ENCODE measurements at regions not wholly inside any gene's neighbourhood (a gene's known extent, or its start where the extent isn't known, plus 50 kb on each side); places are given as distances from the start of the nearest gene placed in this dataset.

DNA sequence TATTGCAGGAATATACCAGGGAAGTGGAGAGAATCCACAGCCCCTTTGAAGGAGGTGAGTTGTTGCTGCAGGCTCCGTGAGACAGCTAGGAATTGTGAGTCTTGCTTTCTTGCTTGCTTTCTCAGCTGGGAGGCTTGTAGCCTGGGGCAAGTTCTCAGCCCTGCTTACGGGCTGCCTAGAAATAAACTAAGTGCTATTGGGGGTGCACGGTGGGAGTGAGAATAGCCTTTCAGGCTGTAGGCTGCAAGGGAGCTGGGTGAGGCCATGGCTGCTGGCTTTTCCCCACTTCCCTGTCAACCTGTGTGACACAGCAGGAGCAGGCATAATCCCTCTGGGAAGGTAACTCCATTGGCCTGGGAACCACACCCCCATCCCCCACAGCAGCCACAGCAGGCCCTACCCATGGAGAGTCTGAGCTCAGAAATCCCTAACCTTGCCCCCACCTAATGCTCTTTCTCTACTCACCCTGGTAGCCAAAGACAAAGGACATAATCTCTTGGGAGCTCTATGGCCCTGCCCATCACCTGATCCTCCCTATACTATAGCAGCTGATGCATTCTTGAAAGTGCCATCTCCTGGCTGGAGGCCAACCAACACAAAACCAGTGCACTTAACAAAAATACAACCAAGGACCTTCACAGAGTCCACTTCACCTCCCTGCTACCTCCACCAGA, 113.0 kb downstream of the MMRN1 start:
- DNase-seq (ENCODE audit: extremely low read depth, low read depth), result no peak

DNA sequence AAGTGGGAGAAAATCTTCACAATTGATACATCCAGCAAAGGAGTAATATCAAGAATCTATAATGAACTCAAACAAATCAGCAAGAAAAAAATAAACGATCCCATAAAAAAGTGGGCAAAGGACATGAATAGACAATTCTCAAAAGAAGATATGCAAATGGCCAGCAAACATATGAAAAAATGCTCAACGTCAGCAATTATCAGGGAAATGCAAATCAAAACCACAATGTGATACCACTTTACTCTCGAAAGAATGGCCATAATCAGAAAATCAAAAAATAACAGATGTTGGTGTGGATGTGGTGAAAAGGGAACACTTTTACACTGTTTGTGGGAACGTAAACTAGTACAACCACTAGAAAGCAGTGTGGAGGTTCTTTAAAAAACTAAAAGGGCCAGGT, 114.3 kb upstream of the CCSER1 start:
- DNase-seq (ENCODE audit: extremely low read depth, low read depth), result no peak

DNA sequence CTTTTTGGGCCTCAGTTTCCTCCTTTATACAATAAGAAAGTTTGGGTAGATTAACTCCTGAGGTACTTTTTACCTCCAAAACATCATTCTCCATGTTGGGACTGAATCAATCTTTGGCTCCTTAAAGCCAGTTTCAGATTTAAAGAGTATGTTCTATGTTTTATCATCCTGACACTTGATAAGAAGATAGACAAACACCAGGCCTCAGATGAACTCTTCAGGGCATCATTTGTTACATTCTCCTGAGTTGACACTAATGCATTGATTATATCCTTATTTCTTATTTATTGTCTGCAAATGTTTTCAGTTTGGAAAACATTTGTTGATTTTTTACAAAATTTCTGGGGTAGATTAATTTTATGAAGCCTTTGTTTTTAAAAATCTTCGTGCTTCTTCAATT, 102.7 kb upstream of the CCSER1 start:
- DNase-seq (ENCODE audit: extremely low read depth, low read depth), result no peak

DNA sequence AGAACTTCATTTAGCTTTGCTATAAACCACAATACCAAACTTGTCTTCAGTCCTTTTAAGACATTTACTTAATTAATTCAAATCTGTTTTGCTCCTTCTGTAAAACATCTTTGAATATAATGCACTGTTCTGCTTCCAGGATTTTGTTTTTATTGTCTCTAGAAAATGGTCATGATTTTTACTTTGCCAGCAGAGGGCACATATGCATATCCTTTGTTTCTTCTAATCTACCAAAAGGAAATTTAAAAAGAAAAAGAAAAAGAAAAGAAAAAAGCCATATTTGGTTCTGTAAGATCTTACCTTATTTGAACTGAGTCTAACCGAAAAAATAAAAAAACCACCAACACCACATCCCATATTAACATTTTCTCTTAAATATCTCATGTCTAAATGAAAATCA, 101.9 kb upstream of the CCSER1 start:
- DNase-seq (ENCODE audit: extremely low read depth, low read depth), result no peak

DNA sequence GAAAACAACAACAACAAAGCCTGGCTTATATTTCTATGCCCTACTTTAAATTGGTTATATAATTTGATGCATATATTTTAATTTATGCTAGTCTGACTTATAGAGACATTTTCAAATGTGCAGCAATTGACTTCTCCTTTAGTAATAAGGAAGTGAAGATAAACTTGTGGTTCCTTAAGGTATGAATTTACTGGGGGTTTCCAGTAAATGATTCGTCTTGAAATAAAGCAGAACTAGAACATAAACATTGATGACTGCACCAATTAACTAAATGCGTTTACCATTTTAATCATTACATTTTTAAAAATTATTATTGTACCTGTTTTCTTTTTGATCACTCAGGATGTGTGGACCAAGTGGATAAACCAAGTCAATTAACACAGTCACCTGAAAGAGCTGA, 99.6 kb upstream of the CCSER1 start:
- DNase-seq (ENCODE audit: extremely low read depth, low read depth), result no peak

DNA sequence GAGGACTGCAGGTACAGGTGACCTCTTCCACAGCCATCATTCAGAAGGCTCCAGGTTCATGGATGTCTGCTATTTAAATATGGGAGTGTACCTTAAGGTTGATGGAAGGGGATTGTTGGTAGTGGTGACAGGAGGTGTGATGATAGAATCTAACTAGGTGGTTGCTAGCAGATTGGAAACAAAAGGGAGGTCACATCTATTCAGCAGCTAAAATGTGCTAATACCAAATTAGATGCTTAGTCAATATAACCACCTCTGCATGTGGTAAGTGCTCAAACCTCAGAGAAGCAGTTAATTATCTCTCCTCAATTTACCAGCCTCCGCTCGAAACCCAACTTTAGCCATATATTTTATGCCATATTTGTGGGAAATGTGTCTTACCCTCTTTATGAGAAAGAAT, 98.7 kb upstream of the CCSER1 start:
- DNase-seq (ENCODE audit: extremely low read depth, low read depth), result no peak

DNA sequence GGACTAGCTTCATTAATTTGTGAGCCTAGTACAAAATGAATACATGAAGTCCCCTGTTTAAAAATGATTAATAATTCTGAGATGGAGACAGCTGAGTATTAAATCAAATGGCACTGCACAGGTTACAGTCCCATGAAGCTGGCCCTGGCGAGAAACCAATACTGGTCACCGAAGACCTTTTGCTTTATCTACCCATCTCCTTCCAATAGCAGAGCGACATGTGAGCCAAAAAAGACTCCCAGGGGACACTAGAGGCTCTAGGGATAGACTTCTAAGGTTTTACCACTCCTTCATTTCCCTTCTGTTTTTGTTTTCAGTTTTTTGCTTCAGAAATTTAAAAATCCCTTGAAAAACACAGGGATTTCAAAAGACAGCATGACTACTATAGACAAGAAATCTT, 97.0 kb upstream of the CCSER1 start:
- DNase-seq (ENCODE audit: extremely low read depth, low read depth), result no peak

DNA sequence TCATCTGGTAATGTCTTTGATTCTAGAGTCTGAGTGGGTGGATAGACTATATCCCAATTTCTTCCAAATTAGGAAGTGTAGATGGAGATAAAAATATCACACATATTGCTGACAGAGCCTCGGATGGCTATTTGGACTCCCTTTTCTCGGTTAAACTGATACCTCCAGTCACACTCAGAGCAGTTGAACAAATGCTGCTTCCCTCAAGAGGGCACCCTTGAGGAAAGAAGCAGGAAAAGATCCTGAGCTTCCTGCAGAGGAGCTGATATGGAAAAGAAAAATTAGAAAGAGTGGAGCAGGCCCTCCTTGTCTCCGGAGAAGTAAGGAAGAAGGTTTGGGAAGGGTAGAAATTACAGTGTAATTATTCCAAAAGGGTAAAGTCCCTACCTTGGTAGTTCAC, 96.2 kb upstream of the CCSER1 start:
- peak; percentile 6 for DNase-seq (ENCODE audit: extremely low read depth, low read depth)

DNA sequence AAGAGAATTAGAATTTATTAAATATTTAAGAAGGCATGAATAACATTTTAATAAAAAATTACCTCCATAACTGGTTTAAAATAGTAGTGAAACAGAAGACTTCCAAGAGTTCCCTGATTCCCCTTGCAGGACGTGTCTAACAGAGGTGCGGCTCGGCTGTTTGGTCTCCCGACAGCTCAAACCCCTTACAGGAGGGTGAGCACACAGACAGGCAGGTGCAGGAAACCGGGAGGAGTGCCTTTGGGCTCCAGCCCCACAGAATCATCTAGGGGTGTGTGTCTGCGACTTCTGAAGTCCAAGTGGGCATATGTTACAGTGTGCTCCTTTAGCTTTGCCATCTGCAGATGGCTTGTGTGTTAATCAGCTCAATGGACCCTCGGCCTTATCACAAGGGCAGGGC, 88.1 kb upstream of the CCSER1 start:
- no peak for DNase-seq (ENCODE audit: extremely low read depth, low read depth)

DNA sequence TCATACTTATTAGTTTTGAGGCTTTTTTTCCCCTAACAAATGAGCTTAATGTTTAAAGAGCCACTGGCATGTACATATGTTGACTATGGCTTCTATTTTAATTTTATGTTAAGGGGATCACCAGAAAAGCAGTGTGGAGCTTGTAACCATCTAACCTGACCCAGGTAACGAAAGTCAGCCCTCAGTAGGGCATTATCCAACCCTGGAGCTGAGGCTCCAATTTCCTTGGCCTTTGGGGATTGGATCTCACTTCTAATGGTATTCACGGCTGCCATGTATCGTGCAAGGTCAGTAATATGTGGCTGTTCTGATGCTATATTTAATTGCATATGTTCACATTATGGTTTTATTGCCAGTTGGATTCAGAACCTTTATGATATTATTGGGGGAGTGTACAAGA, 75.2 kb upstream of the CCSER1 start:
- no peak for DNase-seq (ENCODE audit: extremely low read depth, low read depth)

DNA sequence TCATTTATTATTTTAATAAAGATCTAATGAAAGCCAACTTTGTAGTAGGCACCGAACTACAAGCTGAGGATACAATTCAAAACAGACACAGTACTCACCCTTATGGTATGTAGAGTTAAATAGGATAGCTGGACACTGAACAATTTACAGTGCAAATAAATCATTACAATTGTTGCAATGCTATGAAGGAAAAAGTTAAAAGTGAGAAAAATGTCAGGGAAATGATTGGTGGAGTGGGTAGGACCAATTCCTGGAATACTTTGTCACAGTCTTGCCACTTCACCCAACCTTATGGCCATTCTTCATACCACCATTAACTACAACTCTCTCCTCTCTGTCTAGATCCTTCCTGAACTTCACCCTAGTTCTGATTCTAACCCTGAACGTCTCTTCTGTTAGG, 70.1 kb upstream of the CCSER1 start:
- DNase-seq (ENCODE audit: extremely low read depth, low read depth), result no peak

DNA sequence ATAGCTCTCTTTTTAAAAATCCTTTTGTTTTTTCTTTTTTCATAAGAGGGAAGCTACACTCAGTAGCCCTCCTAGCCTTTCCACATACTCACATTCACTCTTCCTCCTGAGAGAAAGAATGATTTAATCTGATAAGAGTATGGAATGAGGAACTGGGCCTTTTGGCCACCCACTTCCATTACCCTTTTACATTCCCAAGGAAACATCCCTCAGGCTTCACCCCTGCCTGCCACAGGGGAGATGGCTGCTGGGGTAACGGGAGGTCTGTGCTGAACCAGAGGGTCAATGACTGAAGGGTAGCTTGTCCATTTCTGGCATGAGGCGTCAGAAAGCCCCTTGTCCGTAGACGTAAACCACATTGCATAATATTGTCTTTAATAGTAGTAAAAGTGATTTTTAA, 67.2 kb upstream of the CCSER1 start:
- no peak for DNase-seq (ENCODE audit: extremely low read depth, low read depth)

DNA sequence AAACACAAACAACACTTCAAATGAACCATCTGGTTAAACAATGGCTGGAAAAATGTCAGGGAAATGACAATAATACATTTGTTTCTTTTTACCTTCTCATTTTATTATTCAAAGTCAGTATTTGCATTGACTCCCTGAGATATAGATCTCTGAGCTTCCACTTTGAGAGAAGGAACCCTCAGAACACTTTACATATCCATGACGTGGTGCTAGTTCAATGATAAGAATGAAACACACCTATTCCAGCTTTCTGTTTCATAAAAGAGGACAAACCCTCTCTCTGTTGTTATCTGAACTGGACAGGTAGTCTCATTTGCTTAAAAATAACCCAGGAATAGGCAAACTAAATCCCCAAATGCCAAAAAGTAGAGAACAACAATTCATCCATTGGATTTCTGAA, 65.3 kb upstream of the CCSER1 start:
- no peak for DNase-seq (ENCODE audit: extremely low read depth, low read depth)

DNA sequence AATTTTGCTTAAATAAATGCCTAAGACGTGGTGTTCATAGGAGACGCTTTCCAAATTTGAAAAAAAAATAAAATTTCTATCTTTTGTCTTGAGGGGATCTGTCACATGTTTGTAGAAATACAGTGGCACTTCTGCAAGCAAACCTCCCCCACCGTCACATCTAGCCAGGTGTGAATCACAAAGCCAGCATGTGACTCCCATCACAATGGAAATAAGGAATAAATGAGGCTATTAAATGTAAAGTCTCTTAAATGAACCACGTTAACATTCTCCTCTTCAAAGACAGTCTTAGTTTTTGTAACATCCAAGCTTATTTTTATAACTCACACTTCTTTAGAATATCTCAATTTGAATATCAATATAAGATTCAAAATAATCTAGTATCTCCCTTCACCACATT, 63.0 kb upstream of the CCSER1 start:
- DNase-seq (ENCODE audit: extremely low read depth, low read depth), result no peak

DNA sequence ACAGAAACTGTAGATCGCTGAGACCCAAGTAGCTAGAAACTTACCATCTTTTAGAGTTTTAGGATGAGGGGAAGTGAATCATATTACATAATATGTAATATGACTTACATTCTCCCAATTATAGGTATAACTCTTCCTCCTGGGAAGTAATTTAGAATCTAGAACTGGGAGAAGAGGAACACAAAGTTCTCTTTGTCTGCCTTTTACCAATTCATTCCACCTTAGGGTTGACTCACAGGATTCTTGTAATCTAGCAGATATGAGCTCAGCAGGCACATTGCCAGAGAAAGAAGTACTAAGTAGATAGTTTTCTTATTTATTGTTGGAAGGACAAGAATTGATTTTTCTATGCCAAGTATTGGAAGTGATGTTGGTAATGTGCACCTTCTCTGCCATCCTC, 58.0 kb upstream of the CCSER1 start:
- no peak for DNase-seq (ENCODE audit: extremely low read depth, low read depth)

DNA sequence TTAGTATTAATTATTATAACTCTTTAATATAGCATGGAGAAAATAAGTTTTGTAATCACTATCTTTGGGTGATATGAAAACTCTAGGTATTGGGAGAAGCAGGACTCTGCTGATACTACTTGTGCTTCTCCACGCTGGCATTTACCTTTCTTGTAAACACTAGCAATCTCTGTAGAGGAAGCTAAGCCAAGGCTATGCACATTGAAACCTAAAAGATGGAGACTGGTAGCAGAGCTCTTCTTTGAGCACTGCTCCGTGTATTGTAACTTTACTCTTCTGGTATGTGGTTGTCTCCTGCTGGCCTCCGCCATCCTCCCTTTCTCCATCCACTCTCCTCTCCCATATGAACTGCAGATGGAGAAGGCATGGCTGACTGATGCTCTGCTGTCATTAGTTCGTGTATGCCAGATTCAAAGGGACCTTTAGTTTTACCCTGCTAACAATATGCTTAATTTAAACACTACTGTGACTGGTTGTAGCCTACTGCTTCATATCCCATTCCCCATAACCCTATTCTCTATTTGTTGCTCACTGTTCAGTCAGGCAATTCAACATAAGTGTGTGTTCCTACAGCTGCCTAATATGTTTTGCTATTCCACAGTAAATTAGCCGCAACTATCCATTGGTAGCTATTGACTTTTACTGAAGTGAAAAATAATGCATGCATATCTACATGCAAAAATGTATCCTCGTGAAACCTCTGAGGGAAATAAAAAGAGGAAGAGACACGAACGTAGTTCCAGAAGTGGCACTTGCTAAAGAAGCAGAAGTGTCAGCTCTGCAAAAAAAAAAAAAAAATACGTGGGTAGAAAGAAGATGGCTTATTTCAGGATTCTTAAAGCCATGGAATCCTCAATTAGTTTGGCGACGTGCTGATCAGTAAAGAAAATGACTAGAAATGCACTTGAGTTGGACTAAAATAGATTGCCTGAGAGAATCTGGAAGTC, 55.6 kb upstream of the CCSER1 start:
- DNase-seq (ENCODE audit: extremely low read depth, low read depth), result no peak

DNA sequence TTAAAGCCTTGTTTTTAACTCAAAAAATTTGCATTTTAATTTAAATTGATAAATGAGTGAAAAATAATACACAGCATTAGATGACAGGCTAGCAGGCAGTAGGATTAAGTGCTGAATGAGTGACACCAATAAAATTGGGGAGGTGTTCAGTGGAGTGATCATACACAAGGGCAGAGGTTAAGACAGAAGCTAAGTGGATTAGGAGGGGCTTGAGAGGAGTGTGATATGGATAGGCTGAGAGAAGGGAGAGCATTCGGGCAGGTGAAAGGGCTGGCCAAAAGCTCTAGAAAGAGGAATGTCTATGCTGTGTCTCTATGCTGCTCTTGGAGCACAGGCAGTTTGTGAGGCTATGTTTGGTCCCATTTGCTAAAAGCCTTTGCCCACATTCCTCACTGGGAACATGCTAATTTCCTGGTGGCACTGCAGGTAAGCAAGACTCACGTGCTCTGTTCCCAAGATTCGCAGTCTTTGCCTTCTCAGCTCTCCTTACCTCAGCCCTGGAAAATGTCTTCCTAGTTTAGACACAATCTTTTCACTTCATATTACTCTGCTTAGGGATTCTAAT, 52.8 kb upstream of the CCSER1 start:
- DNase-seq (ENCODE audit: extremely low read depth, low read depth), result no peak
